GM12864 (cell line): ENCODE measurements at regions not wholly inside any gene's neighbourhood (a gene's known extent, or its start where the extent isn't known, plus 50 kb on each side); places are given as distances from the start of the nearest gene placed in this dataset.
"Not testable (repeated sequence)": the region's sequence is repeated elsewhere in the genome, so short reads cannot be mapped to it uniquely, and the experiment has no call there.

Experiments
- DNase-seq: peaks from one replicate; pipeline ENCODE4 v3.0.0-alpha.2; 2011; ENCODE audit warnings: low read depth
- H3K4me3 ChIP-seq: 2 replicates; pipeline ENCODE4 v1.5.1; 2011; ENCODE audit warnings: mild to moderate bottlenecking, low read depth, low read length, control low read depth
- CTCF ChIP-seq: IDR thresholded peaks from 2 replicates; pipeline ENCODE4 v1.5.1; 2011; ENCODE audit warnings: low read depth, mild to moderate bottlenecking, moderate library complexity, low read length, control low read depth, inconsistent platforms; ENCODE audit errors: missing control alignments

DNA sequence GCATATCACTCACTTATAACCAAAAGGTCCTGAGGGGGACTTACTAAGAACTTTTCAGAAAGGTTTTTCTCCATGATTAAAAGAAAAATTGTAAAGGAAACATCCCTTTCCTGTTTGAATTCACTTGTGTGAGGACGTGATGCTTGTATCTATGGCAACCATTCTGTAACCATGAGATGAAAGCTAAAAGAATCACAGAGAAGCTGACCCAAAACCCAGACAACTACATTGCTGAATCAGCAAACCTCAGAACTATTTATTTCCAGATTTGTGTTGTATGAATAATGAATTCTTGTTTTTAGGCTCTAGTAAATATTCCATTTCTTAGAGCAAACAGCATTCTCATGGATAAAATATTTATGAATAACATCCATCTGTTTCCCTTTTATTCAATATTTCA, 91.2 kb downstream of the RCHY1 start:
- DNase-seq = no peak
- no peak for TF ChIP-seq CTCF
- no peak overlapping the region for H3K4me3 ChIP-seq

- no peak overlapping the region for H3K4me3 ChIP-seq
- no peak for DNase-seq
- TF ChIP-seq CTCF = no peak
Observed at GRCh38 chr4:75412746-75413145, 101.5 kb downstream of the RCHY1 start.

GRCh38 chr4:75398501-75398900, 115.7 kb downstream of the RCHY1 start:
- no peak for TF ChIP-seq CTCF
- DNase-seq = no peak

DNA sequence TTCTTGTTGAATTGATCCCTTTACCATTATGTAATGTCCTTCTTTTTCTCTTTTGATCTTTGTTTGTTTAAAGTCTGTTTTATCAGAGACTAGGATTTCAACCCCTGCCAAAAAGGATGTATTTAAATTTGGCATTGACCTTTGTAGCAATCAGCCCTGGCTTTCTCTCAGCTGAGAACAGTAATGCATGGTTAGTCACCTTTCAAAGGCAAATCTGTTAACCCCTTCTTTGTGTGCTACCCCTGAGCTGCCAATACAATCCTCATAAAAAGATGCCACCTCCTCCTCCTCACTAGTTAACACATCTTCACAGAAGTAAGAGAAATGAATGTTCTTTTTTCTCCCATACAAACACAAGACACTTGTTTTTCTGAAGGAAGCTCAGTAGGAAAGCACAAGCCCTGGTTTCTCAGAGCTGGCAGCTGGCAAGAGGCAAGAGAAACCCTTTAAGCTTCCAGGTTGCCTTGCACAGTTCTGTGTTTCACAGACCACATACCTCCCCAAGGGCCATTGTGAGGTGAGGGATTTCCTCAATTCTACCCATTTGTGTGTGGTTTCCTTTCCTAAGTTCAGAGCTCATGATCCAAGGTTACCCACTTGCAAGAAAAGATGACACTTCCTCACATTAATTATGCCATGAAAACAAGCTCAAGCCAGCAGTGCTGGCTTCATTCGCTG, 122.6 kb downstream of the RCHY1 start:
- H3K4me3 ChIP-seq = no peak overlapping the region
- no peak for TF ChIP-seq CTCF
- no peak for DNase-seq

More at GRCh38 chr4:75398501-75398900, 115.7 kb downstream of the RCHY1 start:
- H3K4me3 ChIP-seq = no peak overlapping the region

DNA sequence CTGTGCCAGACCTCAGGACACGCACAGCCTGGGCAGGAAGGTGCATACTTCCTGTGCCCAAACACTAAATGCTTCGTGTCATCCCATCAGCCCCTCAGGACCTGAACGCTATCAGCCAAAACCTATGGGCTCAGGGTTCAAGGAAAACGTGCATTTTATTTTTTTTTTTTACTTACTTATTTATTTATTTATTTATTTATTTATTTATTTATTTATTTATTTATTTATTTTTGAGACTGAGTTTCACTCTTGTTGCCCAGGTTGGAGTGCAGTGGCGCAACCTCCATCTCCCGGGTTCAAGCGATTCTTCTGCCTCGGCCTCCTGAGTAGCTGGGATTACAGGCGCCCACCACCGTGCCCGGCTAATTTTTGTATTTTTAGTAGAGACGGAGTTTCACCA, 127.8 kb downstream of the RCHY1 start:
- DNase-seq, H3K4me3 ChIP-seq: not testable (repeated sequence)

GRCh38 chr4:75385106-75385505, 129.1 kb downstream of the RCHY1 start:
- no peak for TF ChIP-seq CTCF
- no peak overlapping the region for H3K4me3 ChIP-seq
- no peak for DNase-seq

DNA sequence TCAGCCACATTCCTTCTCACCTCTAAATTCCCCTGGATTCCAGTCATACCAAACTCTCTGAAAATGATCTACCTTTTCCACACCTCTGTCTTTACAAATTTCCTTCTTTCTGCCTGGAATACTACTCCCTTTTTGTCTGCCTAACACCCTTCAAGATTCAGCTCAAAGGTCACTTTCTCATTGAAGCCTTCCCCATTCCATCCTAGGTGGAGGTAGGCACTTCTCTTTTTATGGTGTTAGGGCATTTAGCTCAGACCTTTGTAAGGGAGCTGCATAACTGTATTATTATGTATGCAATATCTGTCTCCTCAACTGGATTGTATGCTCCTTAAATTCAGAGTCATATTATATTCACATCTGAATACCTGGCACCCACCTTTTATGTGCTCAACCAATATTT, 137.7 kb downstream of the RCHY1 start:
- DNase-seq = no peak
- no peak overlapping the region for H3K4me3 ChIP-seq
- no peak for TF ChIP-seq CTCF

DNA sequence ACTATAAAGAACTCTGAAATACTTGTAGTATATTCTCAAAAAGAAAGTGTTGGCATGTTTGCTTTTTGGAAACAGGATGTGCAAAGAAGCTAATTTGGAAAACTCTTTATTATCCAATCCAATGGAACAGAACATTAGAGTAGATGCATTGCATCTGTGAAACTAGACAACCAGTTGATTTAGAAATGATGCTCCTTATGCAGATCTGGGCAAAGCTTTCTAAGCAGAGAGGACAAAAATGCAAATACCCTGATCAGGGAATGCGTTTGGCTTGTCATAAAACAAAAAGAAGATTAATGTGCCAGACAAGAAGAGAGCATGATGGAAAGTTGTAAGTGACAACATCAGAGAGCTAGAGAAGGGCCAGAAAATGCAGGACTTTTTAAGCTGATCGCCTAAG, 142.3 kb downstream of the RCHY1 start:
- no peak for DNase-seq
- H3K4me3 ChIP-seq = no peak overlapping the region
- TF ChIP-seq CTCF = no peak
